Hindlimb muscle (tissue), 1 donor: ENCODE measurements at regions not wholly inside any gene's neighbourhood (a gene's known extent, or its start where the extent isn't known, plus 50 kb on each side); places are given as distances from the start of the nearest gene placed in this dataset.
"Not testable (repeated sequence)": the region's sequence is repeated elsewhere in the genome, so short reads cannot be mapped to it uniquely, and the experiment has no call there.

Experiments
- DNase-seq: peaks from one replicate; pipeline ENCODE4 v3.0.0-alpha.2; 2013

- no peak for DNase-seq
Measured at GRCh38 chr3:10667901-10668476, 148.0 kb upstream of the SLC6A11 start.

- DNase-seq, result no peak
Measured at GRCh38 chr3:10669490-10670048, 146.5 kb upstream of the SLC6A11 start.

GRCh38 chr3:10672422-10672821, 143.6 kb upstream of the SLC6A11 start:
- DNase-seq, result no peak

- DNase-seq, result no peak
Measured at GRCh38 chr3:10674578-10674977, 141.4 kb upstream of the SLC6A11 start.

- no peak for DNase-seq
Measured at GRCh38 chr3:10676905-10677304, 139.1 kb upstream of the SLC6A11 start.

- no peak for DNase-seq
Measured at GRCh38 chr3:10678796-10679376, 137.1 kb upstream of the SLC6A11 start.

GRCh38 chr3:10680796-10681195, 135.2 kb upstream of the SLC6A11 start:
- no peak for DNase-seq

GRCh38 chr3:10682692-10683091, 133.3 kb upstream of the SLC6A11 start:
- no peak for DNase-seq

GRCh38 chr3:10683106-10683505, 132.9 kb upstream of the SLC6A11 start:
- DNase-seq, result no peak

- no peak for DNase-seq
Measured at GRCh38 chr3:10688126-10688525, 127.9 kb upstream of the SLC6A11 start.

GRCh38 chr3:10688548-10689172, 127.4 kb upstream of the SLC6A11 start:
- no peak for DNase-seq

- no peak for DNase-seq
Measured at GRCh38 chr3:10692039-10692622, 123.9 kb upstream of the SLC6A11 start.

- no peak for DNase-seq
Measured at GRCh38 chr3:10693457-10693856, 122.6 kb upstream of the SLC6A11 start.

- DNase-seq, result no peak
Measured at GRCh38 chr3:10694179-10694578, 121.8 kb upstream of the SLC6A11 start.

GRCh38 chr3:10695186-10695585, 120.8 kb upstream of the SLC6A11 start:
- DNase-seq, result not testable (repeated sequence)

- no peak for DNase-seq
Measured at GRCh38 chr3:10695595-10696285, 120.3 kb upstream of the SLC6A11 start.

- no peak for DNase-seq
Measured at GRCh38 chr3:10697918-10698317, 118.1 kb upstream of the SLC6A11 start.

GRCh38 chr3:10700821-10701220, 115.2 kb upstream of the SLC6A11 start:
- DNase-seq, result no peak

GRCh38 chr3:10702961-10703740, 112.9 kb upstream of the SLC6A11 start:
- no peak for DNase-seq

GRCh38 chr3:10703875-10704274, 112.2 kb upstream of the SLC6A11 start:
- no peak for DNase-seq

- no peak for DNase-seq
Measured at GRCh38 chr3:10706156-10706739, 109.8 kb upstream of the SLC6A11 start.
